HFF-Myc (cell line): ENCODE measurements at regions not wholly inside any gene's neighbourhood (a gene's known extent, or its start where the extent isn't known, plus 50 kb on each side); places are given as distances from the start of the nearest gene placed in this dataset.

Experiments used
- DNase-seq: peaks from one replicate; pipeline ENCODE4 v3.0.0-alpha.2; 2011; ENCODE audit warnings: low read depth; ENCODE audit errors: extremely low read depth
- H3K4me3 ChIP-seq: replicated peaks from 2 replicates; pipeline ENCODE4 v1.5.1; 2011; ENCODE audit warnings: low read depth, mild to moderate bottlenecking, control low read depth, low read length
- CTCF ChIP-seq: IDR thresholded peaks from 2 replicates; pipeline ENCODE4 v1.5.1; 2012; ENCODE audit warnings: mild to moderate bottlenecking, low read depth, low read length, control low read depth; ENCODE audit errors: missing control alignments

GRCh38 chr10:29032169-29032568, 256.7 kb upstream of the LYZL1 start:
- TF ChIP-seq CTCF, result no peak
- no peak for DNase-seq
- no peak overlapping the region for H3K4me3 ChIP-seq

GRCh38 chr10:29033311-29033940, 255.4 kb upstream of the LYZL1 start:
- no peak for DNase-seq
- no peak for TF ChIP-seq CTCF
- H3K4me3 ChIP-seq, result no peak overlapping the region

GRCh38 chr10:29034592-29034991, 254.3 kb upstream of the LYZL1 start:
- no peak for TF ChIP-seq CTCF
- no peak for DNase-seq
- no peak overlapping the region for H3K4me3 ChIP-seq

- no peak for TF ChIP-seq CTCF
- no peak for DNase-seq
- no peak overlapping the region for H3K4me3 ChIP-seq
These were observed 253.1 kb upstream of the LYZL1 start for GRCh38 chr10:29035721-29036120.

- H3K4me3 ChIP-seq, result no peak overlapping the region
- no peak for TF ChIP-seq CTCF
- DNase-seq, result no peak
These were observed 251.3 kb upstream of the LYZL1 start for GRCh38 chr10:29037348-29038113.

- no peak for TF ChIP-seq CTCF
- H3K4me3 ChIP-seq, result no peak overlapping the region
- no peak for DNase-seq
These were observed 249.8 kb upstream of the LYZL1 start for GRCh38 chr10:29039091-29039490.
